Tibial nerve (tissue), 4 donors: ENCODE measurements at regions not wholly inside any gene's neighbourhood (a gene's known extent, or its start where the extent isn't known, plus 50 kb on each side); places are given as distances from the start of the nearest gene placed in this dataset.

ENCODE experiments used
- EP300 ChIP-seq, 2 donors: sonication (generic); formaldehyde crosslinking; IDR thresholded peaks; one replicate each; pipeline ENCODE4 v1.6.1; 2017; ENCODE audit warnings: antibody characterized with exemption in 2 of 2, mild to moderate bottlenecking in 1 of 2
- POLR2A ChIP-seq, 2 donors: fragments of 450-650 bp; IDR thresholded peaks; one replicate each; pipeline ENCODE4 v1.6.1; 2017; ENCODE audit warnings: antibody characterized with exemption in 2 of 2, mild to moderate bottlenecking in 2 of 2, moderate library complexity in 2 of 2
- TF ChIP-seq, protein P1 (sequence below), 5 experiments: fragments of 200-600 bp in 3 of 5; fragments of 450-650 bp in 2 of 5; sonication (generic) in 3 of 5; IDR thresholded peaks; one replicate each; pipeline ENCODE4 v1.5.1; 2016 to 2019; ENCODE audit warnings: antibody characterized with exemption in 5 of 5, mild to moderate bottlenecking in 3 of 5, moderate library complexity in 2 of 5

DNA sequence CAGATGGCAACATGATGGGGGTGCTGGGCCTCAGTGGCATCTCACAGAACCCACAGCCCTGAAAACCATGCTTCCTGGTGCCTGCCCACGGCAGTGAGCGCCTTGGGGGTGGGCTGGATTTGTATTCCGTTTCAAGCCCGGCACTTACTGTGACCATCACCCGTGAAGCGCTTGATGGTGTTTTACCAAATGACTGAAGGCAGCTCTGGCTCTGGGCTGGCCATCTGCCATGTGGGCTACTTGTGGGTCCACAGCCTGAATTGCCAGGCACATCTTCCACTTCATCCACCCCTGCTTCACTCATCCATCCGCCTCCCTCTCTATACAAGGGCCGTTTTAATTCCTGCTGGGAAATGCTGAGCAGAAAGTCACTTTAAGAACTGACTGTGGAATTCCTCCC lies 250.9 kb upstream of the GMDS start:
- TF ChIP-seq, protein P1, sequence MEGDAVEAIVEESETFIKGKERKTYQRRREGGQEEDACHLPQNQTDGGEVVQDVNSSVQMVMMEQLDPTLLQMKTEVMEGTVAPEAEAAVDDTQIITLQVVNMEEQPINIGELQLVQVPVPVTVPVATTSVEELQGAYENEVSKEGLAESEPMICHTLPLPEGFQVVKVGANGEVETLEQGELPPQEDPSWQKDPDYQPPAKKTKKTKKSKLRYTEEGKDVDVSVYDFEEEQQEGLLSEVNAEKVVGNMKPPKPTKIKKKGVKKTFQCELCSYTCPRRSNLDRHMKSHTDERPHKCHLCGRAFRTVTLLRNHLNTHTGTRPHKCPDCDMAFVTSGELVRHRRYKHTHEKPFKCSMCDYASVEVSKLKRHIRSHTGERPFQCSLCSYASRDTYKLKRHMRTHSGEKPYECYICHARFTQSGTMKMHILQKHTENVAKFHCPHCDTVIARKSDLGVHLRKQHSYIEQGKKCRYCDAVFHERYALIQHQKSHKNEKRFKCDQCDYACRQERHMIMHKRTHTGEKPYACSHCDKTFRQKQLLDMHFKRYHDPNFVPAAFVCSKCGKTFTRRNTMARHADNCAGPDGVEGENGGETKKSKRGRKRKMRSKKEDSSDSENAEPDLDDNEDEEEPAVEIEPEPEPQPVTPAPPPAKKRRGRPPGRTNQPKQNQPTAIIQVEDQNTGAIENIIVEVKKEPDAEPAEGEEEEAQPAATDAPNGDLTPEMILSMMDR (IDR thresholded peaks at IDR 0.05) = no peak
- no peak for TF ChIP-seq POLR2A (IDR thresholded peaks at IDR 0.05)
- TF ChIP-seq EP300 (IDR thresholded peaks at IDR 0.05) = no peak
